ENCODE measurements at regions not wholly inside any gene's neighbourhood (a gene's known extent, or its start where the extent isn't known, plus 50 kb on each side); places are given as distances from the start of the nearest gene placed in this dataset.
"Not testable (repeated sequence)": the region's sequence is repeated elsewhere in the genome, so short reads cannot be mapped to it uniquely, and the experiment has no call there.

DNA sequence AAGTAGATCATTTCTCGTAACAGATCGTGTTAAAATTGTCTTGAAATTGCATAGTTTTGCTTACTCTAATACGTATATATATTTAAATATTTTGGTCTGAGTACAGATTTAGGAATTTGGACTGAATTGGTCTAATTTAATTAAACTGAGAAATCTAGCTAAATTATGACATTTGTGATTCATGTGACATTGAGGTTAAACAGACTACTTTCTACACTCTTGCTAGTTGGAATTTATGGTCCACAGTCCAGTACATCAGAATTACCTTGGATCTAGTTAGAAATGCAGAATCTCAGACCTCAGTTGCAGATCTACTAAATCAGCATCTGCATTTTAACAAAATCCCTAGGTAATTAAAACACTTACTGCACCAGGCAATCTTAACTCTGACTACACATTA is 609.7 kb upstream of the GOLIM4 start:
- no peak for TF ChIP-seq FOXP2 (optimal IDR thresholded peaks at IDR 0.05; ENCODE audit: control extremely low read depth, extremely low read length, insufficient read depth)
- no peak for TF ChIP-seq POLR2AphosphoS5 (IDR thresholded peaks at IDR 0.05; ENCODE audit: borderline replicate concordance, low read depth, low read length)
- no peak for TF ChIP-seq EZH2 (IDR thresholded peaks at IDR 0.05)
- Histone ChIP-seq H3K9ac (ENCODE audit: insufficient read length) (no peak overlapping the region), H3K36me3 (ENCODE audit: insufficient read depth, low read length) (no peaks in the 10 kb centered on the region), H3K9me3 (ENCODE audit: low read depth, low read length) (no peaks in the 10 kb centered on the region), H3K4me3 (no peak overlapping the region), H3K27ac (no peak overlapping the region)
- DNase-seq (ENCODE audit: low read depth, low spot score): no peak

DNA sequence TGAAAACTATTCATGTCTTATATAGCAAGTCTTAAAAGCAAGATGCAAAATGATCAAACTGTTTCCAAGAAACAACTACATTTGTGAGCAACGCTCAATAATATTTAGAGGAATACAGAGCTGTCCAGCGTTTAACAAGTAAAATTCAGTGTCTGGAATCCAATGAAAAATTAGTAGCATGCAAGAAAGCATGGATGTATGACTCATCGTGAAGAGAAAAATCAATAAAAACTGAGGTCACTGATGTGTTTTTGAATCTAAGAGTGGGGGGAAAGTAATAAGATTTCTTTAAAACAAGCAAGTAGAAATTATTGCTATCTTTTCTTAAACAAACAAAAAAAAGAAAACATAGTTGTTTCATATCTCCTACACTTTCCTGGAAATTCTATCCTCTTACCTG is 600.3 kb upstream of the GOLIM4 start:
- Histone ChIP-seq H3K4me3 (no peak overlapping the region), H3K36me3 (ENCODE audit: insufficient read depth, low read length) (no peaks in the 10 kb centered on the region), H3K27ac (no peak overlapping the region), H3K9me3 (ENCODE audit: low read depth, low read length) (no peaks in the 10 kb centered on the region), H3K9ac (ENCODE audit: insufficient read length) (no peak overlapping the region)
- TF ChIP-seq POLR2AphosphoS5 (IDR thresholded peaks at IDR 0.05; ENCODE audit: borderline replicate concordance, low read depth, low read length) (no peak), EZH2 (IDR thresholded peaks at IDR 0.05) (no peak)
- DNase-seq (ENCODE audit: low read depth, low spot score): no peak

DNA sequence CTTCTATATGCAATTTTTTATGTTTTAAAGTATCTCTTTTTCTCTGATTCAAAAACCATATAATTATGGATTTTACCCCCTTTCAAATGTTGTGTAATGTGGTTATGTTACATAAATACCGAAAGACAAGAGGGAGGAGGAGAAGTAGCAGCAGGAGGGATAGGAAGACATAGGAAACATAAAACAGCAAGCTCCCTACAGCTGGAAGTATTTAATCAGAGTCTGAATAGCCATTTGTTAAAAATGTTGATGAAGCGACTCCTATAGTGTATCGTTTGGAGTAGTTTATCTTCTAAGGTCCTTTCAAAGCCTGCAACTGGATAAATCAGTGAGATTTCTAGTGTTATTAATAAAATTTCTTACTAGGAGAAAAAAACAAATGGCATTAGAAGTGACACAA is 598.1 kb upstream of the GOLIM4 start:
- Histone ChIP-seq H3K9me3 (ENCODE audit: low read depth, low read length) (no peaks in the 10 kb centered on the region), H3K27ac (no peak overlapping the region), H3K9ac (ENCODE audit: insufficient read length) (no peak overlapping the region), H3K4me3 (no peak overlapping the region), H3K36me3 (ENCODE audit: insufficient read depth, low read length) (no peaks in the 10 kb centered on the region)
- TF ChIP-seq POLR2AphosphoS5 (IDR thresholded peaks at IDR 0.05; ENCODE audit: borderline replicate concordance, low read depth, low read length) (no peak), EZH2 (IDR thresholded peaks at IDR 0.05) (no peak), FOXP2 (optimal IDR thresholded peaks at IDR 0.05; ENCODE audit: control extremely low read depth, extremely low read length, insufficient read depth) (no peak)
- no peak for DNase-seq (ENCODE audit: low read depth, low spot score)

DNA sequence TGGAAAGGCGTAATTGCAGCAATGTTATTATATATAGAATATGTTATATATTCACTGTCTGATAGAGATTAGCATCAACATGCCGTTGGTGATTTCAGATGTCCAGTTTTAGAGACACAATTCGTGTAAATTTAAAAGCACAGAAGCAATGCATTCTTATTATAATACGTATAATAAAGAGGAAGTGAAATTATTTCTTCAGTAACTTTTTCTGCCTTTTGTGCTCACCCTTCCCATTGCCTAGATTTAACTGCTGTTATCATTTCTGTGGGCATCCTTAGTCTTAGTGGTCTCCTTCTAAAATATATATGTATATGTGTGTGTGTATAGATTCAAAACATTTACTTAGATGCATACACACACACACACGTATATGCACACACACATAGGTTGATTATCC is 592.5 kb upstream of the GOLIM4 start:
- Histone ChIP-seq H3K9me3 (ENCODE audit: low read depth, low read length) (no peaks in the 10 kb centered on the region), H3K9ac (ENCODE audit: insufficient read length) (no peak overlapping the region), H3K36me3 (ENCODE audit: insufficient read depth, low read length) (no peaks in the 10 kb centered on the region), H3K4me3 (no peak overlapping the region), H3K27ac (no peak overlapping the region)
- no peak for DNase-seq (ENCODE audit: low read depth, low spot score)
- TF ChIP-seq POLR2AphosphoS5 (IDR thresholded peaks at IDR 0.05; ENCODE audit: borderline replicate concordance, low read depth, low read length) (no peak), FOXP2 (optimal IDR thresholded peaks at IDR 0.05; ENCODE audit: control extremely low read depth, extremely low read length, insufficient read depth) (no peak), EZH2 (IDR thresholded peaks at IDR 0.05) (no peak)

DNA sequence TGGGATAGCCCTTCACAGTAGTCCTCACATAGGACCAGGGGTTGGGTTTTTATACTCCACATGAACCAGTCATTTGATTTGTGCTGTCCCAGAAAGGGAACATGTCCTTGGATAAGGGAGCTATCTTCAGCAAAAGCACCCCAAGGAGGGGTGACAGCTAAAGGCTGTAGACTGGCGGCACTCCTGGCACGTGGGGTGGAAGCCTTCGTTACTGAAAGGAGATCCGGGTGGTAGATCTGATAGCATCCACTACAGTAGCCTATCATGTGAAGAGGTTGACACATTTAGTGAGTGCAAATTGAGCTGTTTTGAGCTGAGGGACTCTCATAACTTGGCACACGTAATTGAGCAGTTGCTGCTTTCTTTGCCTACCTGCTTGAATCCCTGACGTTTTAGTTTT is 588.8 kb upstream of the GOLIM4 start:
- no peak overlapping the region for H3K9ac ChIP-seq (ENCODE audit: insufficient read length)
- no peak for TF ChIP-seq POLR2AphosphoS5 (IDR thresholded peaks at IDR 0.05; ENCODE audit: borderline replicate concordance, low read depth, low read length)
- TF ChIP-seq EZH2 (IDR thresholded peaks at IDR 0.05): no peak
- TF ChIP-seq FOXP2 (optimal IDR thresholded peaks at IDR 0.05; ENCODE audit: control extremely low read depth, extremely low read length, insufficient read depth): no peak
- H3K9me3 ChIP-seq (ENCODE audit: low read depth, low read length): no peaks in the 10 kb centered on the region
- H3K27ac ChIP-seq: no peak overlapping the region
- no peaks in the 10 kb centered on the region for H3K36me3 ChIP-seq (ENCODE audit: insufficient read depth, low read length)
- no peak overlapping the region for H3K4me3 ChIP-seq
- no peak for DNase-seq (ENCODE audit: low read depth, low spot score)

DNA sequence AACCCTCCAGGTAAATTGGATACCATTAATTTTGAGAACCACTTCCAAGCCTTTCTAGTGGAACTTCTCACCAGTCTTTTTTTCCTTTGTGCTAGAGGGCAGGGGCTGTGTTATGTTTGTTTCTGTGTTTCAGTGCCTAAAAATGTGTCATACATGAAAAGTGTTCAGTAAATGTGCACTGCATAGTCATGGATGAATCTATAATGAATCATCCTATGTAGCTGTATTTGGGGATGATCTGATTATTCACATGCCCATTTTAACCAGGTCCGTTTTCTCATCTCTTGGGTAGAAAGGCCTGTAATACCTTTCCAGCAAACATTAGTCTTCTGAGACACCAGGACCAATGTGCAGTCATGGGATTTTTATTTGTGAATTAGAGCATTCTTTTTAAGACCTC is 583.0 kb upstream of the GOLIM4 start:
- Histone ChIP-seq H3K4me3 (no peak overlapping the region), H3K9me3 (ENCODE audit: low read depth, low read length) (no peaks in the 10 kb centered on the region), H3K27ac (no peak overlapping the region), H3K36me3 (ENCODE audit: insufficient read depth, low read length) (no peaks in the 10 kb centered on the region), H3K9ac (ENCODE audit: insufficient read length) (no peak overlapping the region)
- no peak for TF ChIP-seq EZH2 (IDR thresholded peaks at IDR 0.05)
- TF ChIP-seq FOXP2 (optimal IDR thresholded peaks at IDR 0.05; ENCODE audit: control extremely low read depth, extremely low read length, insufficient read depth): no peak
- no peak for TF ChIP-seq POLR2AphosphoS5 (IDR thresholded peaks at IDR 0.05; ENCODE audit: borderline replicate concordance, low read depth, low read length)
- DNase-seq (ENCODE audit: low read depth, low spot score): no peak

DNA sequence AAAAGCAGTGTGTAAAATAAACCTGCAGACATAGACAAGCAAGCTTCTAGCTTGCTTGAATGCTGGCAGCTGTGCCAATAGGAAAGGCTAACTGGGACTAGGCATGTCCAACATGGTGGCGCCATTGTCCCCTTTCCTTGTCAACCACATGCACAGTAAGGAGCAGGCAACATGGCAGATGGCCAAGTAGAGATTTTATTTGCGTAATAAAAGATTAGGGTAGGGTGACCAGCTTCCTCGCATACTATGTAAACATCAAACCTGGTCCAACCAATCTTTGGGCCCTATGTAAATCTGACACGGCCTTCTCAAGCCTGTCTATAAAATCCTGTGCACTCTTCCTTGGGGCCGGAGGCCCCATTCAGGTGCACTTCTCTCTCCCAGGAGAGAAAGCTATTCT is 575.4 kb upstream of the GOLIM4 start:
- H3K4me3 ChIP-seq: no peak overlapping the region
- TF ChIP-seq FOXP2 (optimal IDR thresholded peaks at IDR 0.05; ENCODE audit: control extremely low read depth, extremely low read length, insufficient read depth) (no peak), EZH2 (IDR thresholded peaks at IDR 0.05) (no peak), POLR2AphosphoS5 (IDR thresholded peaks at IDR 0.05; ENCODE audit: borderline replicate concordance, low read depth, low read length) (no peak)
- no peak overlapping the region for H3K9ac ChIP-seq (ENCODE audit: insufficient read length)
- no peaks in the 10 kb centered on the region for H3K9me3 ChIP-seq (ENCODE audit: low read depth, low read length)
- DNase-seq (ENCODE audit: low read depth, low spot score): no peak
- no peak overlapping the region for H3K27ac ChIP-seq
- H3K36me3 ChIP-seq (ENCODE audit: insufficient read depth, low read length): no peaks in the 10 kb centered on the region

DNA sequence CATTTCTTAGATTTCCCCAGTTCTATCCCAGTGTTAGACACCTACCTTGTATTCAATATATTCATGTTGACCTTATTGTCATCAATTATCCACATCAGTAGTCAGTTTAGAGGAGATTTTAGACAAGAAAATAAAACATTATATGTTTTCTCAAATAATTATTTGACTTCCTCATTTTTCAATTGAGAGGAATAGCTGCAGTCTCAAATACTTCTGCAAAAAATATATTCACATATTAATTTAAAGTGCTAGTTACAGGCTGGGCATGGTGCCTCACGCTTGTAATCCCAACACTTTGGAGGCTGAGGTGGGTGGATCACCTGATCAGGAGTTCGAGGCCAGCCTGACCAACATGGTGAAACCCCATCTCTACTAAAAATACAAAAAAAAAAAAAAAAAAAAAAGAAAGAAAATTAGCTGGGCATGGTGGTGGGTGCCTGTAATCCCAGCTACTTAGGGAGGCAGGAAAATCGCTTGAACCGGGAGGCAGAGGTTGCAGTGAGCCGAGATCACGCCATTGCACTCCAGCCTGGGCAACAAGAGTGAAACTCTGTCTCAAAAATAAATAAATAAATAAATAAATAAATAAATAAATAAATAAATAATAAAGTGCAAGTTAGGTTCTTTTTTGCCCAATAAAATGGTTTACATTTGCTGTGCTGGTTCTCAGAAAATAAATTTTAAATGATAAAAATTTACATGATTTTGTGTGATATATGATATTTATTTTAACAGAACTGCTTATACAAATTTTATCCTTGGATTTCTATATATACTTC is 565.3 kb upstream of the GOLIM4 start:
- not testable (repeated sequence) for H3K9ac ChIP-seq (ENCODE audit: insufficient read length); H3K9me3 ChIP-seq (ENCODE audit: low read depth, low read length); H3K27ac ChIP-seq; H3K4me3 ChIP-seq; DNase-seq (ENCODE audit: low read depth, low spot score); H3K36me3 ChIP-seq (ENCODE audit: insufficient read depth, low read length)

DNA sequence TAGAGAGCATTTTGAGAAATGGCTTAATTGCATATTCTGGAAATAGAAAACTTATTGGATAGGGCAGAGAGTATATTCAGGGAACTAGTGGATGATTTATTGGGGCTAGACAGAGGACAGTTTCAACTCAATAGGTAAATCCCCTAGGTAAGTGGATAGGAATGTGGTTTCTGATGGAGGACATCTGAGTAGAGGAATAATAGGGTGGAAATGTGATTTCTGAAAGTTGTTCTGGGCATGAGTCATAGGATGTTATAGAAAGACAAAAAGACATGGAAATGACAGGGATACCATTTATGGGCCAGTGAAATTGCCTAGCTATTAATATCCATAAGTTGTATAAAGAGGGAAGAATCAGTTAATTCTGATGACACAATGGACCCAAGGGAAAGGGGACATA is 563.3 kb upstream of the GOLIM4 start:
- no peak for TF ChIP-seq POLR2AphosphoS5 (IDR thresholded peaks at IDR 0.05; ENCODE audit: borderline replicate concordance, low read depth, low read length)
- TF ChIP-seq FOXP2 (optimal IDR thresholded peaks at IDR 0.05; ENCODE audit: control extremely low read depth, extremely low read length, insufficient read depth): no peak
- no peak for TF ChIP-seq EZH2 (IDR thresholded peaks at IDR 0.05)
- Histone ChIP-seq H3K9me3 (ENCODE audit: low read depth, low read length) (no peaks in the 10 kb centered on the region), H3K9ac (ENCODE audit: insufficient read length) (no peak overlapping the region), H3K4me3 (no peak overlapping the region), H3K36me3 (ENCODE audit: insufficient read depth, low read length) (no peaks in the 10 kb centered on the region), H3K27ac (no peak overlapping the region)
- no peak for DNase-seq (ENCODE audit: low read depth, low spot score)
